Hippocampal formation (tissue), 2 donors: ENCODE measurements at regions not wholly inside any gene's neighbourhood (a gene's known extent, or its start where the extent isn't known, plus 50 kb on each side); places are given as distances from the start of the nearest gene placed in this dataset.

ENCODE experiments used
- DNase-seq, 2 donors: peaks; one replicate each; lab custom pipeline; 2025; lab: John Stamatoyannopoulos, UW

GRCh38 chr6:23584134-23584763 is 541.8 kb upstream of the NRSN1 start:
- DNase-seq, result no peak

GRCh38 chr6:23587582-23587981 is 538.4 kb upstream of the NRSN1 start:
- DNase-seq, result no peak

DNA sequence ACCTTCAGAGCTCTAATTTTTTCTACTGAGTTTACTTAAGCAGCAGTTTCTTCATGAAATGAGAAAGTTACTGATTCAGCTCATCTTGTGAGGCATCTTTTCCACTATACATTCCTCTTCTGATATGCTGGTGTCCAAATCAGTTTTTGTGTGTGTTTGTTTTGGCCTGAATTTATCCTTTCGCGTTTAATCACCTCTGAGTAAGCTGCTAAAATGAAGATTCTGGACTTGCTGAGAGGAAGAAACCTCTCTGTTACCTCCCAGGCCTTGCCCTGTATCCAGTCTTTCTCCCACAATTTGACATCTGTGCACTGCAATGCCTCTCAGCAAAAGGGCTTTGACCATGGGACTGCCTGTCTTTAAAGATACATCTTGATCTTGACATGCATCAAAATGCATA is 536.2 kb upstream of the NRSN1 start:
- DNase-seq, result no peak

GRCh38 chr6:23590498-23591126 is 535.4 kb upstream of the NRSN1 start:
- DNase-seq, result no peak

DNA sequence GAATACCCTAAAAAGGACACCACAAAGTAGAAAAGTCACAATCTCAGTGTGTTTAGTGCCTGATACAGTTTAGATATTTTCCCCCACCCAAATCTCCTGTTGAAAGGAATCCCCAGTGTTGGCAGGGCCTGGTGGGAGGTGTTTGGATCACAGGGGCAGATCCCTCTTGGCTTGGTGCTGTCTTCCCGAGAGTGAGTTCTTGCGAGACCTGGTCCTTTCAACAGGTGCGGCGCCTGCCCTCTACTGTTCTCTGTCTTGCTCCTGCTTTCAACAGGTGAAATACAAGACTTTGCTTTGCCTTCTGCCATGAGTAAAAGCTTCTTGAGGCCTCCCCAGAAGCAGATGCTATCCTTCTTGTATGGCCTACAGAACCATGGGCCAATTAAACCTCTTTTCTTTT is 534.3 kb upstream of the NRSN1 start:
- no peak for DNase-seq

DNA sequence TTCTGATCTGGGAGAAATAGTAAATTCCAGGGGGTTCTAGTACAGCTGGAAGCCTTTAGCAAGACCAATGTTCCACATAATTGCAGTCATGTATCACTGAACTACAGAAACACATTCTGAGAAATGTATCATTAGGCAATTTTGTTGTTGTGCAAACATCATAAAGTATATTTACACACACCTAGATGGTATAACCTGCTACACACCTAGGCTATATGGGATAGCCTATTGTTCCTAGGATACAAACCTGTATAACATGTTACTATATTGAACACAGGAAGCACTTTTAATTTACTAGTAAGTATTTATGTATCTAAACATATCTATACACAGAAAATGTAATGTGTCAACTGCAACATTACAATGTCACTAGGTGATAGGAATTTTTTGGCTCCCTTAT is 525.9 kb upstream of the NRSN1 start:
- no peak for DNase-seq

- DNase-seq, result no peak
Measured at GRCh38 chr6:23601811-23602345, 524.1 kb upstream of the NRSN1 start.

DNA sequence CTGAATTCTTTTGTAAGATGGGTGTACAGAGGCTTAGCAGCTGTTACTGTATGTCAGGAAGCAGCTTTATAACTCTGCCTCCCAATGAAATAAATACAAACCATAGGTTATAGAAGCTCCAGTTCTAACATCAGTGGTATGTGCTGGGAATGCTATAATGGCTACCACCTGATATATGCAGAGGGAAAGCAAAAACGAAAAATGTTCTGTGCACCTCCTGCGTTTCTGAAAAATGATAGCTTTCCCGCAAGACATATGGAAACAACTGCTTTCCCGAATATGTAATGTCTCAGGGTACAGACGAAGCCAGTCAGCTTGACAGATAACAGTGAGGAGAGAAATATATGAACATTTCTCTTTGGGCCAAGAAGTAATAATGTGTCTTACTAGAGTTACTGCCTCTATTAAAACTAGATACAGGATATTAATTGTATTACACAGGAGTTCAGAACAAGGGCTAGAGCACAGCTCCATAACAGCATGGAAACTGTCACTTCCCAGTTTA is 517.0 kb upstream of the NRSN1 start:
- no peak for DNase-seq

DNA sequence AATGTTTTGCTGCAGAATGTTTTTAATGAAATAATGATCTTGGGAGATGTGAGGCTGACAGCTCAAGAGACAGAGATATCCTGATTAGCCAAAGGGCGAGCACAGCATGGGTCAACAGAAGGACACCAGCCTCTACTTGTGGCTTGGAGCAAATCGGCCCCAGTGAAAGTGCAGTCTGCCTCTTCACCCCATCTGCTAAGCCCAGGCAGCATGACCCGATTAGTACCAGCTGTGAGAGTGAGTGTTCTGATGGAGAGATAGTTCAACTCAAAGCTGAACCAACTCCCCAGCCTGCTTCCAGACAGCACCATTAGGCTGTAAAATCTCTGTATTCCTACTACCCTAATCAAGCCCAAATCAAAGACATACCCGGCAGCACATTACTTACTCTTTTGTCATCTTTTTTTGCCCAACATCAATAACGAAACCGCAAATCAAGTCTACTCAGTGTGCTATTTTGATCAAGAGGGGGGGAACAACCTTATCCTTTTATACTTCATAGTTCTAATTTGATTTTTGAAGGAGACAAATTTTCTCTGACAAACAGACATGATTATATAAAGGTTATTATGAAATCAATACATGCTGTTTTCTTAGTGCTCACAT is 514.1 kb upstream of the NRSN1 start:
- no peak for DNase-seq

DNA sequence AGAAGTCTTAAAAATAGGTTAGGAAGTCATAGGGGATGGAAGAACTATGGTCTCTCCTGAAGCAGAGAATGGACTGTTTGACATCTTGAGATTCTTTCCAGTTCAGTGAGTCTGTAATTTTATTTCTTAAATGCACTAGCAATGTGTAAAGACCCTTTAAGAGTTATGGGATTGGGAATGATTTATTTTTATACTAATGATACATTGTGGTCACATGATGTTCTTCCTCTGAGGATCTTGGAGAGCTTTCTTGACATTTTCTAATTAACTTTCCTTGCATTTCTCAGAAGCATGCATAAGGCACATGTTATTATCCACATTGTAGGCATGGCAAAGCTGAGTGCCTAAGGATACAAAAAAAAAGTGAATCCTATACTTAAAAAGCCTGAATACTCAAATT is 507.6 kb upstream of the NRSN1 start:
- no peak for DNase-seq

DNA sequence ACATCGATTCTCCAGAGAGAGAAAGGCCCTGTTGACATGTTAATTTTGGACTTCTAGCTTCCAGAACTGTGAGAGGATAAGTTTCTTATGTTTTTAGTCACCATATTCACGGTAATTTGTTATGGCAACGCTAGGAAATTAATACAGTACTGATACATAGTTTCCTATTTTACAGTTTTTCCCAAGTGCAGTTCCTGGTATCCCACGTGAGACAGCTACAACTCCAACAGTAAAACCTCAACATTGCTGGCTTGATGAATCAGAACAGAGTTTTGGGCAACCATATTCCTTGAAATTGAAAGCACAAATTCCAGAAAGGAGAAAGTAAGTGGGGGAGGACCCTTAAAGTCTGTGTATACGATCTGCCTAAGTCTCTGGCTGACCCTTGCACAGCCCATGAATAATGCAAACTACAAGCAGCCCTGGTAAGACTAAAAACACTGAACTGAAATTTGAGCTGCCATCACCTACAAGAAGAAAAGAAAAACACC is 505.1 kb upstream of the NRSN1 start:
- no peak for DNase-seq

DNA sequence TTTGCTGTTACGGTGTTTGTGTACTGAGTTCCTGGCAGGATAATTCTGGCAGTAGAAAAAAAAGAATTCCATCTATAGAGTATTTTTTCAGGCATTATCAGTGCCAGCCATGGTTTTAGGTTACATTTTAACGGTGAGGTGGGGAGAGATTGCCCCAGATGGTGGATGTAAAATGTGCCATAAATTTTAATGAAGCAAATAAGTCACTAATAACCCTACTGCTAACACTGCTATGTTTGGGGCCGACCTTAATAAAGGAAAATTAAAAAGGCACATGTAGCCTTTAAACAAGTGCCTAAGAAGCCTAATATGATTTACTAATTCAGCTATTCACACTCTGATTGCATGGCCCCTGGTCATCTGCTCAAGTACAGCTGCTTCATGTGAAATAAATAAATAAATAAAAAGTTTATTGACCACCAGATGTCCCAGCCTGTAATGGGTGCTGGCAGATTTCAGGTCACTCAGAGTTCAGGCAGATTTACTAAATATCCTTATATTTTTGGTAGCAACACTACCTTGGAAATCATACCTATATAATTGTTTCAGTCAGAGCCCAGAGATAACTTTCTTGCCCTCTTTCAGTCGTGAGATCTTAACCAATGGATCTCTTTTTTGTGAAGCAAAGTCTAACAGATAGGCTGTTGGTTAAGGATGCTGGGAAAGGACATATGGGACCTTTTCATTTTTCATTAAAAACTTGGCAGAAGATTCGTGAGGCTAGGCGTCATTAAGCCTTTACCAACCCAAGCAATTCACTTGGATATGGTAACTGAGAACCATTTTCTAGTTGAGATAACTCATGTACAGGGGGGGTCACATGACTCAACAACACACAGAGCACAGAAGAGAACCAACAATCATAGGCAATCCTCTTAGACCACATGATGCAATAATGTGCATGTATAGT is 495.0 kb upstream of the NRSN1 start:
- DNase-seq, result no peak

DNA sequence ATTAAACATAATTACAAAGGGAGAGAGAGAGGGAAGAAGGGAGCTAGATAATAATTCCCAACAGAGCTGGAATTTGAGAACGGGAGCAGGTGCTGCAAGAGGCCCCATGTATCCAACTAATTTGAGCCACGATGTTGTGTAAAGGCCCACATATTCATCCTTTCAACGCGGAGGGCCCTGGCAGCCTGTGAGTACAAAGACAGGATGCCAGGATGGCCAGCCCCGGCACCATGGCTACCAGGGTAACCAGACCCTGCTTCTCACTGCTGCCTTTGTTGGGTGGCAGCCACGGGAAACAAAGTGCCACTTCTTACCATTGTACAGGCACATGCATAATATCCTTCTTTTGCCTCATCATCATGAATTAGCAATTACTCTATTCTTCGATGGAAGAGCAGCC is 492.0 kb upstream of the NRSN1 start:
- peak in 1 of 2 donors; percentile 56 for DNase-seq

GRCh38 chr6:23635150-23635549 is 490.9 kb upstream of the NRSN1 start:
- DNase-seq, result no peak

GRCh38 chr6:23637296-23637695 is 488.7 kb upstream of the NRSN1 start:
- no peak for DNase-seq

DNA sequence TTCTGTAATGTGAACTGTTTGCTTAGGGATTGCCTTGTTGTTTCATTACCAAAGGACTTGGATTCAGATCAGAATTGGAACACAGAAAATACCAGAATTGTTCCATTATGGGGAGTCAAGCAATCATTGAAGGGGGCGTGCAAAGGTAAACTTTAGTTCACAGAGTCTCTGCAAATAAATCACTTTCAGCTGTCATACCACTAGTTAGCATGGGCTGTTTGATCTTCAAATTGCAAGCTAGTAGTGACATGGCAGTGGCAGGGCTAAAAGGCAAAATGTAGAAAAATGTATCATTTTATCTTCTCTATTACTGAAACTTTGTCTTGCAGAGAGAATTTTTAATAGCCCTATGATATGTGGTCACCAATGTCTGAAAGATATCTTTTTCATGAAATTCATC is 483.2 kb upstream of the NRSN1 start:
- DNase-seq, result no peak

- no peak for DNase-seq
Measured at GRCh38 chr6:23647045-23647444, 479.0 kb upstream of the NRSN1 start.

GRCh38 chr6:23650676-23651075 is 475.3 kb upstream of the NRSN1 start:
- peak; percentile 65 to 76 for DNase-seq

DNA sequence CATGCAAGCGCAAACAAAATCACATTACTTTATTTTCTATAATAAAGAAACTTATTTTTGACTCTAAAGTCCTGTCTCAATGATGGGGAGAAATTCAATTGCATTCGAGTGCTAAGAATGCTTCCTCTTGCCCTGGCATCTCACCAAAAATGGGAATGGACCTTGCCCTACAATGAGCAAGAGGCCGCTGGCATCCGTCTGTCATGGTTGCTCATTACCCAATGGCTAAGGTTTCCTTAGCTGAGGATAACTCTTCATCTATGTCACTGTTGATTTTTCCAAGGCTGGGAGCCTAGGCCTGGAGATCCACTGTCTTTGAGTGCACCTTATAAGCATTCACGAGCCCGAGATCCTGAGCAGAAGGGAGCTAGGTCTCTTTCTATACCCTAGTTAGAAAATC is 471.3 kb upstream of the NRSN1 start:
- DNase-seq, result no peak

DNA sequence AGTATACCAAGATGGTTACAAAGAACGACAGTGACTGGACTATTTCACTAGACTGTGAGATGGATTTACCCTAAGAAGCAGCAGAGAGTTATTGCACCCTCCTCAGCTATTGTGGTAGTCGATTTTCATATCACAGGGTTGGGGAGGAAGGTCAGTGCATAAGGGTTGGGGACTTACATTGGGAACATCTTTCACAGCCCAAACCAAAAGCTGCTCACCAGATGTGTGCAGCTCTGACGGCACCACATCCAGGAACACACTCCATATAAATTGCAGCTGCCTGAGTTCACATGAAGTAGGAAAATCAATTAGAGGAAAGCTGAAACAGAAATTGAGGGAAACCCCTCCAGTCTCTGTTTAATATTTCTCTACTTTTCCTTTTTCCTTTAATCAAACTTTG is 470.5 kb upstream of the NRSN1 start:
- DNase-seq, result no peak

GRCh38 chr6:23656255-23657194 is 469.5 kb upstream of the NRSN1 start:
- peak in 1 of 2 donors; percentile 34 for DNase-seq
